ENCODE measurements at regions not wholly inside any gene's neighbourhood (a gene's known extent, or its start where the extent isn't known, plus 50 kb on each side); places are given as distances from the start of the nearest gene placed in this dataset.

GRCh38 chr13:33735276-33735675 lies 82.7 kb upstream of the RFC3 start:
- Histone ChIP-seq H3K4me1 (ENCODE audit: insufficient read depth, low read length) (no peaks in the 10 kb centered on the region), H3K27ac (ENCODE audit: low read length) (no peak overlapping the region)

GRCh38 chr13:33739254-33739653 lies 78.7 kb upstream of the RFC3 start:
- no peaks in the 10 kb centered on the region for H3K4me1 ChIP-seq (ENCODE audit: insufficient read depth, low read length)
- no peaks in the 10 kb centered on the region for H3K9me3 ChIP-seq (ENCODE audit: insufficient read depth, low read depth, low read length)
- H3K27me3 ChIP-seq (ENCODE audit: insufficient read depth, low read length): no peaks in the 10 kb centered on the region
- no peaks in the 10 kb centered on the region for H3K36me3 ChIP-seq (ENCODE audit: insufficient read depth, low read depth, low read length)
- no peak overlapping the region for H3K4me3 ChIP-seq (ENCODE audit: low read length)
- H3K9ac ChIP-seq (ENCODE audit: low read depth, low read length): no peak overlapping the region
- H3K27ac ChIP-seq (ENCODE audit: low read length): no peak overlapping the region

More at GRCh38 chr13:33735276-33735675, 82.7 kb upstream of the RFC3 start:
- Histone ChIP-seq H3K9me3 (ENCODE audit: insufficient read depth, low read depth, low read length) (no peaks in the 10 kb centered on the region), H3K9ac (ENCODE audit: low read depth, low read length) (no peak overlapping the region), H3K27me3 (ENCODE audit: insufficient read depth, low read length) (no peaks in the 10 kb centered on the region), H3K36me3 (ENCODE audit: insufficient read depth, low read depth, low read length) (no peaks in the 10 kb centered on the region), H3K4me3 (ENCODE audit: low read length) (no peak overlapping the region)

GRCh38 chr13:33740134-33740538 lies 77.8 kb upstream of the RFC3 start:
- no peaks in the 10 kb centered on the region for H3K4me1 ChIP-seq (ENCODE audit: insufficient read depth, low read length)
- H3K9ac ChIP-seq (ENCODE audit: low read depth, low read length): no peak overlapping the region
- no peak overlapping the region for H3K27ac ChIP-seq (ENCODE audit: low read length)
- H3K4me3 ChIP-seq (ENCODE audit: low read length): no peak overlapping the region
- H3K36me3 ChIP-seq (ENCODE audit: insufficient read depth, low read depth, low read length): no peaks in the 10 kb centered on the region
- no peaks in the 10 kb centered on the region for H3K27me3 ChIP-seq (ENCODE audit: insufficient read depth, low read length)
- no peaks in the 10 kb centered on the region for H3K9me3 ChIP-seq (ENCODE audit: insufficient read depth, low read depth, low read length)

GRCh38 chr13:33742321-33742720 lies 75.6 kb upstream of the RFC3 start:
- Histone ChIP-seq H3K4me1 (ENCODE audit: insufficient read depth, low read length) (no peaks in the 10 kb centered on the region), H3K36me3 (ENCODE audit: insufficient read depth, low read depth, low read length) (no peaks in the 10 kb centered on the region), H3K9me3 (ENCODE audit: insufficient read depth, low read depth, low read length) (no peaks in the 10 kb centered on the region), H3K9ac (ENCODE audit: low read depth, low read length) (no peak overlapping the region), H3K27me3 (ENCODE audit: insufficient read depth, low read length) (no peaks in the 10 kb centered on the region), H3K4me3 (ENCODE audit: low read length) (no peak overlapping the region), H3K27ac (ENCODE audit: low read length) (no peak overlapping the region)

- H3K27ac ChIP-seq (ENCODE audit: low read length): no peak overlapping the region
- no peaks in the 10 kb centered on the region for H3K27me3 ChIP-seq (ENCODE audit: insufficient read depth, low read length)
- no peaks in the 10 kb centered on the region for H3K9me3 ChIP-seq (ENCODE audit: insufficient read depth, low read depth, low read length)
- H3K4me1 ChIP-seq (ENCODE audit: insufficient read depth, low read length): no peaks in the 10 kb centered on the region
- no peak overlapping the region for H3K9ac ChIP-seq (ENCODE audit: low read depth, low read length)
- H3K36me3 ChIP-seq (ENCODE audit: insufficient read depth, low read depth, low read length): no peaks in the 10 kb centered on the region
- no peak overlapping the region for H3K4me3 ChIP-seq (ENCODE audit: low read length)
Observed at GRCh38 chr13:33743438-33744368, 74.2 kb upstream of the RFC3 start.

GRCh38 chr13:33744589-33745369 lies 73.2 kb upstream of the RFC3 start:
- no peak overlapping the region for H3K27ac ChIP-seq (ENCODE audit: low read length)
- no peaks in the 10 kb centered on the region for H3K4me1 ChIP-seq (ENCODE audit: insufficient read depth, low read length)
- H3K9me3 ChIP-seq (ENCODE audit: insufficient read depth, low read depth, low read length): no peaks in the 10 kb centered on the region
- H3K4me3 ChIP-seq (ENCODE audit: low read length): no peak overlapping the region
- no peaks in the 10 kb centered on the region for H3K27me3 ChIP-seq (ENCODE audit: insufficient read depth, low read length)
- H3K9ac ChIP-seq (ENCODE audit: low read depth, low read length): no peak overlapping the region
- H3K36me3 ChIP-seq (ENCODE audit: insufficient read depth, low read depth, low read length): no peaks in the 10 kb centered on the region

DNA sequence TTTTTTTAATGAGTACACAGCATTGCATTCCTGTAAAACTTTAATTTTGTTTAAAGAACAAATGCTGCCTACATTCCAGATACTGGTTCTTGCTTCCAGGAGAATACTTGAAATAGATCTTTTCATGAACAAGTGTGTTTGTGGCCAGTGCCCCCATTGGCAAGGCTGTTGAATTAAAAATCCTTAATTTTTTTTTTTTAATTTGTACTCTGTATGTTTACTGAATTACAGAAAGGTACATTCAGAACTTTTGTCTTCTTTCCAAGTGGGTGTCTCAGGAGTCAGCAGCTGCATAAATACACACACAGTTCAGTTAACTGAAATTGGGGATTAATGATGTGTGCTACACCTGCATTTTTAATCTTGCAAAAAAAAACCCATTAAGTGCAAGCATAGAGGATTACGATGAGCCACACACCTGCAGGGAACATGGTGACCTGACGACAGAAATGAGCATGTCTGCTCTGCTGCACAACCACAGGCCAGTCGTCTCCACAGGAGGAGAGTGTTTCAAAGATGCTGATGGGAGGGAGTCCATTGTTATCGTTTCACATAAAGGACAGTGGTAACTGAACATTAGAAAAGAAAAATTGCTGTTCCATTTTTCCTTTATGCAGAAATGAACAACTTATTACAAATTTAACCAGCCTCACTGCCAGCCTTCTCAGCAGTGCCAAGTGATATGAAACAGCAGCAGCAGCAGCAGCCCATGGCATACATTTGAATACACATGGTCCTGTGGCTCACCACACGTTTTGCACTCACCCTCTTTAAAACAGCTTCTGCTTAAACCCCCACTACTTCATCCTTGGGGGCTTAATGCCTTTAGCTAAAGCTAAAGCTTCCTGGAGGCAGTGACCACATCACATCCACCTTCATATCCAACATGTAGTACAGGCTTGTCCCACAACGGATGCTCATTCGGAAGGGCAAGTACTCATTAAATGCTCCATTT lies 72.3 kb upstream of the RFC3 start:
- Histone ChIP-seq H3K4me1 (ENCODE audit: insufficient read depth, low read length) (no peaks in the 10 kb centered on the region), H3K4me3 (ENCODE audit: low read length) (no peak overlapping the region), H3K27me3 (ENCODE audit: insufficient read depth, low read length) (no peaks in the 10 kb centered on the region), H3K27ac (ENCODE audit: low read length) (no peak overlapping the region), H3K9me3 (ENCODE audit: insufficient read depth, low read depth, low read length) (no peaks in the 10 kb centered on the region), H3K9ac (ENCODE audit: low read depth, low read length) (no peak overlapping the region), H3K36me3 (ENCODE audit: insufficient read depth, low read depth, low read length) (no peaks in the 10 kb centered on the region)

- Histone ChIP-seq H3K9me3 (ENCODE audit: insufficient read depth, low read depth, low read length) (no peaks in the 10 kb centered on the region), H3K4me1 (ENCODE audit: insufficient read depth, low read length) (no peaks in the 10 kb centered on the region), H3K36me3 (ENCODE audit: insufficient read depth, low read depth, low read length) (no peaks in the 10 kb centered on the region), H3K4me3 (ENCODE audit: low read length) (no peak overlapping the region), H3K27ac (ENCODE audit: low read length) (no peak overlapping the region), H3K27me3 (ENCODE audit: insufficient read depth, low read length) (no peaks in the 10 kb centered on the region), H3K9ac (ENCODE audit: low read depth, low read length) (no peak overlapping the region)
Observed at GRCh38 chr13:33746867-33747266, 71.1 kb upstream of the RFC3 start.

DNA sequence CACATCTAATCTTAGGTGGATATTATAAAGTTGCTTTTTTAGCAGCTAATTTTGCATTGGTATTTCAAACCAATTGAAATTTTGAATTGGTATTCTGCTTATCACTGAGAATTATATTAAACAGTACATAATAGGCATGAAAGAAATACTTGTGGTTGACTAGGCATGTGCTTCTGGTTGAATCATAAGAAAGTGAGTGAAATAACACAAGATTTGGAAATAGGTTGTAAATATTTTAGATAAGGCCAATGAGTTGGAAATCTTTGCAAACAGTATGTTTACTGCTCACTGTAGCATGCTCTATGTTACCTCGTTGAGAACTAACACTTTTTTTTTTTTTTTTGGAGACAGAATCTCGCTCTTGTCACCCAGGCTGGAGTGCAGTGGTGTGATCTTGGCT lies 66.8 kb upstream of the RFC3 start:
- H3K27ac ChIP-seq (ENCODE audit: low read length): no peak overlapping the region
- H3K36me3 ChIP-seq (ENCODE audit: insufficient read depth, low read depth, low read length): no peaks in the 10 kb centered on the region
- H3K9ac ChIP-seq (ENCODE audit: low read depth, low read length): no peak overlapping the region
- H3K27me3 ChIP-seq (ENCODE audit: insufficient read depth, low read length): no peaks in the 10 kb centered on the region
- H3K4me3 ChIP-seq (ENCODE audit: low read length): no peak overlapping the region
- H3K4me1 ChIP-seq (ENCODE audit: insufficient read depth, low read length): no peaks in the 10 kb centered on the region
- no peaks in the 10 kb centered on the region for H3K9me3 ChIP-seq (ENCODE audit: insufficient read depth, low read depth, low read length)

GRCh38 chr13:33752094-33752493 lies 65.9 kb upstream of the RFC3 start:
- no peaks in the 10 kb centered on the region for H3K4me1 ChIP-seq (ENCODE audit: insufficient read depth, low read length)
- no peaks in the 10 kb centered on the region for H3K36me3 ChIP-seq (ENCODE audit: insufficient read depth, low read depth, low read length)
- H3K9ac ChIP-seq (ENCODE audit: low read depth, low read length): no peak overlapping the region
- H3K9me3 ChIP-seq (ENCODE audit: insufficient read depth, low read depth, low read length): no peaks in the 10 kb centered on the region
- no peaks in the 10 kb centered on the region for H3K27me3 ChIP-seq (ENCODE audit: insufficient read depth, low read length)
- no peak overlapping the region for H3K27ac ChIP-seq (ENCODE audit: low read length)
- H3K4me3 ChIP-seq (ENCODE audit: low read length): no peak overlapping the region

DNA sequence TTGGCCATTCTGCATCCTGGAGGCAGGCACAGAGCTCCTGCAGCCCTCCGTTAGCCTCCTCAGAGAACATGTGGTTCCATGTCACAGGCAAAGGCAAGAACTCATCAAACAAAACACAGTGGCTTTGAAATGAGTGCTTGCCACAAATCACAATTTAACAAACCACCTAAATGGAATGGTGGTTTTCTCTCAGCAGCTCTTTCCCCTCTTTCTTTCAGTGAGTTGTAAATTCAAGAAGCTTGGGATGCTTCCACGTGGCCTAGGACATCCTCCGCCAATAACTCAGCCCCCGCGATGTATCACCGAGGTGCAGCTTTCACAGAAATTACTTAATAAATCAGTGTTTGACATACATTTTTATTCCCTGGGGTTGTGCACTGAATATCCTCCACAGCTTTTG lies 65.4 kb upstream of the RFC3 start:
- Histone ChIP-seq H3K36me3 (ENCODE audit: insufficient read depth, low read depth, low read length) (no peaks in the 10 kb centered on the region), H3K9ac (ENCODE audit: low read depth, low read length) (no peak overlapping the region), H3K4me1 (ENCODE audit: insufficient read depth, low read length) (no peaks in the 10 kb centered on the region), H3K27me3 (ENCODE audit: insufficient read depth, low read length) (no peaks in the 10 kb centered on the region), H3K27ac (ENCODE audit: low read length) (no peak overlapping the region), H3K9me3 (ENCODE audit: insufficient read depth, low read depth, low read length) (no peaks in the 10 kb centered on the region), H3K4me3 (ENCODE audit: low read length) (no peak overlapping the region)
